ENCODE measurements at regions not wholly inside any gene's neighbourhood (a gene's known extent, or its start where the extent isn't known, plus 50 kb on each side); places are given as distances from the start of the nearest gene placed in this dataset.

DNA sequence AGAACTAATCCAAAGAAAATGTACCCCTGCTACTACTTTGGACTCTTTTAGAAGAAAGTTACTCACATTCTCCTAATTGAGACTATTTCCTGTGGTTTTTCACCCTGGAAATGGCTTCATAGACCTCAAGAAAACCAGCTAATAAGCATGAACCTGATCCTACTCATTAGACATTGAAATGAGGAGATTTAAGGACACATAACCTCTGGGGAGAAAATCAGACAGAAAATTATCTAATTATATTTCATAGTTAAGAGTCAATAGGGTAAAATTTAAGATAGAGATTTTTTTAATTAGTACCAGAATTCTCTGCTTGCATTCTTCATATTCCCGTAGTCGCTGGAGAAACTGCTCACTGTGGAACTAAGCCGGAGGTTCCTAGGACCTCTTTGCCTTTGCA, 114.6 kb upstream of the ACP3 start:
- Histone ChIP-seq H3K27ac (ENCODE audit: low read length) (no peak overlapping the region), H3K36me3 (ENCODE audit: control insufficient read depth, insufficient read depth, low read length) (no peaks in the 10 kb centered on the region), H3K9me3 (ENCODE audit: control insufficient read depth, insufficient read depth, low read depth, low read length) (no peaks in the 10 kb centered on the region), H3K4me1 (ENCODE audit: control insufficient read depth, insufficient read depth, low read length) (no peaks in the 10 kb centered on the region), H3K27me3 (ENCODE audit: control insufficient read depth, insufficient read depth, low read length) (no peaks in the 10 kb centered on the region), H3K4me3 (ENCODE audit: low read depth in 2 of 2, low read length in 2 of 2) (no peak overlapping the region)
- intact Hi-C loops (cut with micrococcal nuclease; ENCODE audit: unreplicated experiment) = no loop called here
- BruUV-seq (replicated peaks) = no TSS peak
- TF ChIP-seq TCF7L2 (IDR thresholded peaks at IDR 0.05; ENCODE audit: low read depth, low read length) = no peak
- no peak for TF ChIP-seq CTCF (IDR thresholded peaks at IDR 0.05)
- TF ChIP-seq SIN3A (IDR thresholded peaks at IDR 0.05; ENCODE audit: borderline replicate concordance, insufficient read depth, low read depth, low read length) = no peak
- TF ChIP-seq, protein P1, sequence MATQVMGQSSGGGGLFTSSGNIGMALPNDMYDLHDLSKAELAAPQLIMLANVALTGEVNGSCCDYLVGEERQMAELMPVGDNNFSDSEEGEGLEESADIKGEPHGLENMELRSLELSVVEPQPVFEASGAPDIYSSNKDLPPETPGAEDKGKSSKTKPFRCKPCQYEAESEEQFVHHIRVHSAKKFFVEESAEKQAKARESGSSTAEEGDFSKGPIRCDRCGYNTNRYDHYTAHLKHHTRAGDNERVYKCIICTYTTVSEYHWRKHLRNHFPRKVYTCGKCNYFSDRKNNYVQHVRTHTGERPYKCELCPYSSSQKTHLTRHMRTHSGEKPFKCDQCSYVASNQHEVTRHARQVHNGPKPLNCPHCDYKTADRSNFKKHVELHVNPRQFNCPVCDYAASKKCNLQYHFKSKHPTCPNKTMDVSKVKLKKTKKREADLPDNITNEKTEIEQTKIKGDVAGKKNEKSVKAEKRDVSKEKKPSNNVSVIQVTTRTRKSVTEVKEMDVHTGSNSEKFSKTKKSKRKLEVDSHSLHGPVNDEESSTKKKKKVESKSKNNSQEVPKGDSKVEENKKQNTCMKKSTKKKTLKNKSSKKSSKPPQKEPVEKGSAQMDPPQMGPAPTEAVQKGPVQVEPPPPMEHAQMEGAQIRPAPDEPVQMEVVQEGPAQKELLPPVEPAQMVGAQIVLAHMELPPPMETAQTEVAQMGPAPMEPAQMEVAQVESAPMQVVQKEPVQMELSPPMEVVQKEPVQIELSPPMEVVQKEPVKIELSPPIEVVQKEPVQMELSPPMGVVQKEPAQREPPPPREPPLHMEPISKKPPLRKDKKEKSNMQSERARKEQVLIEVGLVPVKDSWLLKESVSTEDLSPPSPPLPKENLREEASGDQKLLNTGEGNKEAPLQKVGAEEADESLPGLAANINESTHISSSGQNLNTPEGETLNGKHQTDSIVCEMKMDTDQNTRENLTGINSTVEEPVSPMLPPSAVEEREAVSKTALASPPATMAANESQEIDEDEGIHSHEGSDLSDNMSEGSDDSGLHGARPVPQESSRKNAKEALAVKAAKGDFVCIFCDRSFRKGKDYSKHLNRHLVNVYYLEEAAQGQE (IDR thresholded peaks at IDR 0.05; ENCODE audit: insufficient read depth in 1 of 2, low read depth in 2 of 2, low read length in 1 of 2) = no peak
- no peak for TF ChIP-seq POLR2AphosphoS5 (IDR thresholded peaks at IDR 0.05; ENCODE audit: low read depth, low read length)
- ATAC-seq = no peak
- in situ Hi-C loops (cut with HindIII; ENCODE audit: low pct_unique_long_range_greater_than_20kb, low sequenced_read_pairs) = no loop called here
- POLR2A ChIA-PET = no interaction called here
- no peak for DNase-seq (ENCODE audit: low read depth, low spot score)
- CTCF ChIA-PET = no interaction called here

DNA sequence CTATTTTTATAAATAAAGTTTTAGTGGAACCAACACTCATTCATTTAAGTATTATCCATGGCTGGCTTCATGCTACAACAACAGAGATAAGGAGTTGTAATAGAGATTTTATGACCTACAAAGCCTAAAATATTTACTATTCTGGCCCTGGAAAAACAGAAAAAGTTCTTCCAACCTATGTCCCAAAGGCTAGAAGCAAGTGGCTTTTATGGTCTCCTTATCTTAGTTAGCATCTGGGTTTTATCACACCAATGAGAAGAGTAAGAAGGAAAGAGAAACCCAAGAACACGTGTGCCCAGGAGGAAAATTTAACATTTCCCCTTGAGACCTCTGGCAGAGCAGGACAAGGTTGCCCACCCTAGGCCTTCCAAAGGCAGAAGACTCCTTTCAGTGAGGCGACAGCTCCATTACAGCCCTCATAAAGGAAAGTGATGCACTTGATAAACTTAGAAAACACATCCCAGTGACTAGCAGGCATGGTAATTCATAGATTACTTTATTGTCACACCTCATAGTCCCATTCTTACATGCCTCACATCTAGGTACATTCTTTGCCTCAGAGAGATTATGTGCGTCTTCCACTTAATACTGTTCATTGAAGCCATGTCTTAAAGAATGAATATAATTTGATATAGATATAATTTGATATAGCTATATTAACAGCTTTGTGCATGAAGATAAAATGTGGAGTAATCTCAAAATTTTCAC, 113.2 kb upstream of the ACP3 start:
- ATAC-seq = no peak
- no peak overlapping the region for H3K4me3 ChIP-seq (ENCODE audit: low read depth in 2 of 2, low read length in 2 of 2)
- TF ChIP-seq CTCF (IDR thresholded peaks at IDR 0.05) = no peak
- TF ChIP-seq, protein P1 (IDR thresholded peaks at IDR 0.05; ENCODE audit: insufficient read depth in 1 of 2, low read depth in 2 of 2, low read length in 1 of 2) = no peak
- TF ChIP-seq SIN3A (IDR thresholded peaks at IDR 0.05; ENCODE audit: borderline replicate concordance, insufficient read depth, low read depth, low read length) = no peak
- no peak for TF ChIP-seq TCF7L2 (IDR thresholded peaks at IDR 0.05; ENCODE audit: low read depth, low read length)
- TF ChIP-seq POLR2AphosphoS5 (IDR thresholded peaks at IDR 0.05; ENCODE audit: low read depth, low read length) = no peak
- H3K9me3 ChIP-seq (ENCODE audit: control insufficient read depth, insufficient read depth, low read depth, low read length) = no peaks in the 10 kb centered on the region
- H3K4me1 ChIP-seq (ENCODE audit: control insufficient read depth, insufficient read depth, low read length) = no peaks in the 10 kb centered on the region
- ChIA-PET CTCF (no interaction called here), POLR2A (no interaction called here)
- in situ Hi-C loops (cut with HindIII; ENCODE audit: low pct_unique_long_range_greater_than_20kb, low sequenced_read_pairs) (no loop called here), intact Hi-C loops (cut with micrococcal nuclease; ENCODE audit: unreplicated experiment) (no loop called here)
- DNase-seq (ENCODE audit: low read depth, low spot score) = no peak
- H3K36me3 ChIP-seq (ENCODE audit: control insufficient read depth, insufficient read depth, low read length) = no peaks in the 10 kb centered on the region
- H3K27me3 ChIP-seq (ENCODE audit: control insufficient read depth, insufficient read depth, low read length) = no peaks in the 10 kb centered on the region
- BruUV-seq (replicated peaks) = no TSS peak
- no peak overlapping the region for H3K27ac ChIP-seq (ENCODE audit: low read length)

Measured in Panc1 (cell line).